ENCODE measurements at regions not wholly inside any gene's neighbourhood (a gene's known extent, or its start where the extent isn't known, plus 50 kb on each side); places are given as distances from the start of the nearest gene placed in this dataset.

DNA sequence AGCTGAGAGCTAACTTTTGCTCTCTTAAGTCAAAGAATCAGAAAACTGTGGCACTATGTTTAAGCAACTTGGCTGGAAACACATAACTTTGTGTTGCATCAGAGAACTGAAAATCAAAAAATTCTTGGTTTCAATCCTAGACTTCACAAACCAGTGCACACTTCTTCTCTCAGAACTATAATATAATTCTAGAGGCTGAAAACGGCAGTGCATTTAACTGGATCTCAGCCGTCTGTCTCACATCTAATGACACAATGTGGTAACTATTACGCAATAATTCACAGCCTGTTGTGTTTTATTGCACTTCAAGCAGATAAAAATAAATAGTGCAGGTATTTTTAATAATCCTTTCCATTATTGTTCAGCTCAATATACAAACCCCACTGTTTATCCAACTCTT lies 260.6 kb upstream of the DIAPH2 start:
- DNase-seq (no peak), ATAC-seq (no peak)
- intact Hi-C loops (cut with DNase I), result no loop called here

GRCh38 chrX:96425200-96425599 lies 259.4 kb upstream of the DIAPH2 start:
- DNase-seq, result no peak
- no peak for ATAC-seq
- intact Hi-C loops (cut with DNase I), result no loop called here

- DNase-seq, result no peak
- intact Hi-C loops (cut with DNase I), result no loop called here
- no peak for ATAC-seq
These were observed 253.7 kb upstream of the DIAPH2 start for GRCh38 chrX:96430756-96431455.

DNA sequence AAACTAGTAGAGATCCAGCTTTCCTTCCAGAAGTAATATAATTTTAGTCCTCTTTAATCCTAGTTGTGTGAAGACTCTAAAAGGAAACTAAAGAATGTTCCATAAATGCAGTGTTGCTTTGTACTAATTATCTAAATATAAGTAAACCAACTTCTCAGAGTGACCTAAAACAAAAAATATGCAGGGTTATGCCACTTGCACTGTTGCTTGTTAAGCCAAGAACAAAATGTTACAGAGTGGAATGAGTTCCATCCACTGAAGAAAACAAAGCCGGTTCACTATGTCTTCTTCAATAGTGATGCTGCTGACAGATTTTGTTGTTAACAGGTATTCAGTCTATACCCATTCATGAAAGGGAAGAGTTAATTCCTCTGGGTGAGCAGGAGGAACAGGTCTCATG lies 252.0 kb upstream of the DIAPH2 start:
- intact Hi-C loops (cut with DNase I), result no loop called here
- DNase-seq (no peak), ATAC-seq (no peak)

DNA sequence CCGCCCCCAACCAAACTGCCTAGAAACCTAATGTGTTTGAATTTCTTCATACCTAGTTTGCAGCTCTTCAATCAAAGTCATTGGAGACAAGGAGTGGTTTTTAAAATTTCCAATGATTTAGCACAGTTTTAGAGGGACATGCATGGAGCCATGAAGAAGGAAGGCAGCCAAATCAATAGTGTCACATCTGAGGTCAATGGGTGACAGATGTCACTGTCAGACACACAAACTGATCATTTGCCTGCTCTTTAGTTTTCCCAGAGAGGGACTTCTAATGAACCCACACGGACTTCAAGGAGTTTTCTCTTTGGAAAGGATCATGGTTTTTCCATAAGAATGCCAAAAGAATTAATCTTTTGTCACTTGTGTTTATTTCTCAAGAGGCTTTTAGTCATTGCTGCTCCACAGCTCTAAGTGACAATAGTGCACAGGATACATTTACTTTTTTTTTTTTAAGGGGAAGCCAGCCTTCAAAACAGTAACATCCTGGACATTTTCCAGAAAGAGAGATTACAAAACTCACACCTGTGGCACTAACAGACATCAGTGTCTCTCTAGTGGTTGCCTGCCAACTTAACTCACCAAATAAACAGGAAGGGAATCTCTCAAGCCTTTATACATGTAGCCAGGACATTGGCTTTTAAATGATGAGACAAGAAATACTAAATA lies 251.1 kb upstream of the DIAPH2 start:
- no peak for ATAC-seq
- intact Hi-C loops (cut with DNase I), result no loop called here
- no peak for DNase-seq

- intact Hi-C loops (cut with DNase I), result no loop called here
- ATAC-seq (no peak), DNase-seq (no peak)
These were observed 249.1 kb upstream of the DIAPH2 start for GRCh38 chrX:96435378-96436035.

DNA sequence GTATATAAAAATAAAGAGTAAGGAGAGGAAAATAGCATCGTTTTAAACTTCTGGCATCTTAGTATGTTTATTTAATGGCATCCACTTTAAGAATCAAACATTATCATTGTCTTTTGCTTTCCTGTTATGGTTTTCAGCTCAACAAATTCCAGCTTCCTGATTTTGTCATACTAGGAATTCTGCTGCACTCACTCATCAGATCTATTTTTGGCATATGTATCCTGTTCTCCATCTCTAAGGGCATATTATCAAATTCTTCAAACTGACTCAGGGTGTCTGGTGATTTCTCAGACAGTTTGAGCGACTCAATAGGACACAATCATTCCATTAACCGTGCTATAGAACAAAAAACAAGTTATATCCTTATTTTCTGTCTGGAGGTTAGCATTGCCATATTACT lies 248.5 kb upstream of the DIAPH2 start:
- DNase-seq (no peak), ATAC-seq (no peak)
- intact Hi-C loops (cut with DNase I), result no loop called here

DNA sequence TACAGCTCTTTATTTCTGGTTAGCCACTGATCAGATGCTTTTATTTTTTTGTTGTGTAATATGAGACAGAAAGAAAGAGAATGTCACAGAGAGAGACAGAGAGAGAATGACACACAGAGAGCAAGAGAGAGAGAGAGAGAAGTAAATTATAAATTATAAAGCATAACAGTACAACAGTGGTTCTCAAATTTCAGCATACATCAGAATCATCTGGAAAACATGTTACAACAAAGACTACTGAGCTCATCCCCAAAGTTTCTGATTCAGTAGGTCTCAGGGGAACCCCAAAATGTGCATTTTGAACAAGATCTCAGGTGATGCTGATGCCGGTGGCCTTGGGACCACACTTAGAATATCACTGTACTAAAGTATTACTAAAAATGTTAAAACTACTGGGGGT lies 245.8 kb upstream of the DIAPH2 start:
- ATAC-seq (no peak), DNase-seq (no peak)
- intact Hi-C loops (cut with DNase I), result no loop called here

- intact Hi-C loops (cut with DNase I), result no loop called here
- DNase-seq, result no peak
- ATAC-seq, result no peak
These were observed 243.7 kb upstream of the DIAPH2 start for GRCh38 chrX:96440941-96441340.

DNA sequence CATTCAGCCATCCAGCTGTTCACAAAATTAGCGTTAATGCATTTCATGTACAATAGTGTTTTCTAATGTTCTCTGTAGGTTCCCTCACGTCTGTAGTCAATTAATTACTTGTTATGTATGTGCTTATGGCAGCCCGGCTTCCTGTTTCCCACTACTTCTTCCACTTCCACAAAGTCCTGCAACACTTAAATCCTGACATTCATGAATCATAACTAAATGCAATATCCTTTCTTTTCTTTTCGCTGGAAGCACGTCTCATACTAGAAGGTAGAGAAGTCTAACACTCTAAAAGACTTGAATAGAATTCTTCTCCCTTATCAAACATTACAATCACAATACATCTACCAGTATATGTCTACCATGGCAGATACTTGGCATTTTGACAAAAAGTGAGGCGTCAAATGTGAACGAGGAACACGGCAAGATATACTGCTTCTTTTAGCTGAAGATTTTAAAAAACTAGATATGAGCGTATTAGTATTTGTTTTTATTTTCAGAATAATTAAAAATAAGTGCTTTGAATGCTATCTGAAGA lies 239.0 kb upstream of the DIAPH2 start:
- intact Hi-C loops (cut with DNase I), result no loop called here
- DNase-seq (no peak), ATAC-seq (no peak)

DNA sequence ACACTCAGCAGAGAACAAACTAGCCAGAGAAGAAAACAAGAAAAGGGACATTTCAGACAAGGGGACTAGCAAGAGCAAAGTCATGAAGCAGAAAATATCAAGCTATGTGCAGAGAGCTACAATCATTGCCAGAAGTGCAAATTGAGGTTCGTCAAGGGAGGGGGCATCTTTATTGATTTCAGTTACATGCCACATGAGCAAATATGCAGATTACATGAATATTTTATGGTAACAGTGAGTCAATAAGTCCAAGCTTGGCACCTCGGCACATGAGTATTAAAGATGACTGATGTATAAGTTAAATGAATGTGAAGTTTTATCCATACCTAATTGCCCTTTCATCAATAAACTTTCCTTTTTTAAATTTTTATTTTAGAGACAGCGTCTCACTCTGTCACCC lies 238.1 kb upstream of the DIAPH2 start:
- DNase-seq (no peak), ATAC-seq (no peak)
- intact Hi-C loops (cut with DNase I), result no loop called here

DNA sequence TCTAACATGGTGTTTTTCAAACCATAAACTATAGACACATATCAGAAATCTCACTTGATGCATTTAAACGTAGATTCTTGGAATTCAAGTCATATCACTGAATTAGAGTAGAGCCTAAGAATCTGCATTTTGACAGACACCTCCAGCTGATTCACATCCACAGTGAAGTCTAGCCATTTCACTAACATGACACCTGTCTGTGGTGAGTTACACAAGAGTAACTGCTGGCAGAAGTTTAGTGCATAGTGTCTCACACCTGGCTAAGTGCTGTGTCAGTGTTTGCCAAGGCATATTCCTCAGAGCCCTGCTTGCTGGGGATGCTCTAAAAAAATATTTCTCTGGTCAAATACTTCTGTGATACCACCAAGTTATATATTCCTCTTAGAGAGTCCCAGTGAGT lies 237.5 kb upstream of the DIAPH2 start:
- ATAC-seq, result no peak
- intact Hi-C loops (cut with DNase I), result no loop called here
- DNase-seq, result no peak

GRCh38 chrX:96449191-96449590 lies 235.5 kb upstream of the DIAPH2 start:
- DNase-seq (no peak), ATAC-seq (no peak)
- intact Hi-C loops (cut with DNase I), result no loop called here

DNA sequence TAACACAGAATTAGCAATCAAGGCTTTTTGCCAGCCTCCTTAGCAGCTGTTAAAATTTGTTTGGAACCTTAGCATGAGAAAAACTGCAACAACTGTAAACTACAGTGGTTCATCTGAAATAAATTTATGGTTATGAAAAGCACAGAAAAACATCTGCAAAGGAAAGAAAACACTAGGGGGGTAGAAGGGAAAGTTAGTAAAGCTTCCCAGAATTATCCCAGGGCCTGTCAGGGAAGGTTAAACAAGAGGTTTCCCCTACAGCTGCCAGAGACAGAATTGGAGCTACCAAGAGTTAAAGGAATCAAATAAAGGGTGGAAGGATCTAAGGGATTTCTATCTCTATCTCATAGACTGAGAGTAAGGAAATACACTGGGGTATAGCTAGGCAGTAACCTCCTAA lies 234.7 kb upstream of the DIAPH2 start:
- DNase-seq (no peak), ATAC-seq (no peak)
- intact Hi-C loops (cut with DNase I), result no loop called here

- DNase-seq (no peak), ATAC-seq (no peak)
- intact Hi-C loops (cut with DNase I), result no loop called here
These were observed 231.5 kb upstream of the DIAPH2 start for GRCh38 chrX:96453139-96453538.

- intact Hi-C loops (cut with DNase I), result no loop called here
- ATAC-seq, result no peak
- DNase-seq, result no peak
These were observed 229.6 kb upstream of the DIAPH2 start for GRCh38 chrX:96455078-96455477.

- ATAC-seq, result no peak
- no peak for DNase-seq
- intact Hi-C loops (cut with DNase I), result no loop called here
These were observed 219.6 kb upstream of the DIAPH2 start for GRCh38 chrX:96464880-96465558.

- no peak for ATAC-seq
- intact Hi-C loops (cut with DNase I), result no loop called here
These were observed 210.5 kb upstream of the DIAPH2 start for GRCh38 chrX:96474029-96474740.

DNA sequence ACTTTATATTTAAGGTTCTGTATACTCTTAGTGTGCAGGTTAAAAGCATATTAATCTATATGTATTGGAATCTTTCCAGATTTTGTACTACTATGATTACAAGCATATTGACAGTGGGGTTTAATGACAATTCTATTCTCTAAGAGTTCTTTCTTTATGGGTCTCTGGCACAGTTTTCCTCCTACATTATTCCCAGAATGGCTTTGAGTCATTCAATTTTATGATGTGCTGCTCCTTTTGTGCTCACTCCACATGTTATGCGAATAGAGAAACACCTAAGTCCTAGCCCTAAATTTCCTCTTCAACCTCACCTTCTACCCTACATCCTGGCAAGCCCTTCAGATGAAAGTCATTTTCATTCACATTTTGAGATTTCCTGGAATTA lies 209.9 kb upstream of the DIAPH2 start:
- intact Hi-C loops (cut with DNase I), result no loop called here
- DNase-seq (no peak), ATAC-seq (no peak)

More at GRCh38 chrX:96474029-96474740, 210.5 kb upstream of the DIAPH2 start:
- DNase-seq, result no peak

Data from left cardiac atrium (tissue), 4 donors.